Jurkat, Clone E6-1 (cell line): ENCODE measurements at regions not wholly inside any gene's neighbourhood (a gene's known extent, or its start where the extent isn't known, plus 50 kb on each side); places are given as distances from the start of the nearest gene placed in this dataset.

ENCODE experiments used
- DNase-seq: peaks from one replicate; pipeline ENCODE4 v3.0.0-alpha.2; 2011; ENCODE audit warnings: low read depth, low spot score
- H3K4me3 ChIP-seq: 2 replicates; pipeline ENCODE4 v1.5.1; 2011; ENCODE audit warnings: mild to moderate bottlenecking, low read length, control low read depth, moderate library complexity

DNA sequence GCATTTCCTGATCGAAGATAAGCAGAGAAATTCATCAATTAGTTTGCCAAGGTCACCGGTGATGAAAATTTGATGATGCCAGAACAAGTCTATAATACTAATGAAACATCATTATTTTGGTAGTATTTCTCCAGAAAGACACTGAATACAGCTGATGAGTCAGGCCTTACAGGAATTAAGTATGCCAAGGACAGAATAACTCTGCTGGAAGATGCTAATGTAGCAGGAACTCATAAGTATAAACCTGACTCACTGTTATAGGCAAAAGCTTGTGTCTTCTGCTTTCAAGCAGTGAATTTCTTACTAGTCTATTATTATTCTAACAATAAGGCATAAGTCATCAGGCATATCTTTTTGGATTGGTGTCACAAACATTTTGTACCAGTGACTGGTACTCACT lies 1825.1 kb upstream of the IGFBP7 start:
- DNase-seq, result no peak
- no peak overlapping the region for H3K4me3 ChIP-seq

DNA sequence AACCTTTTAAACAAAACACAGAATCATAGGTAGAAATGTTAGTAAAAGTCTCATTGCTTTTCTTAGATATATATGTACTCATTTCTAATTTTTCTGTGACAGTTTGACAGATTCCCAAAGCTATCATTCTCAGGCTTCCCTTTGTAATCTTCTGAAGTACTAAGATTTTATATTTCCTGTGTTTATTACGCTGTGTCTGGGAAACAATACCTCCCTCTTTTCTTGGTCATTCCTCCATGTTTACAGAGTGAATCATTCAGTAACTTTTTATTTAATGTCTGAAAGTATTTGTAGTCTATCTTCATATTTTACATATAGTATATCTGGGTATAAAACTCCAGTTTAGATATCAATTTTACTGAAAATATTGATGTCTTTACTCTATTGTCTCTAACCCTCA lies 1826.3 kb upstream of the IGFBP7 start:
- DNase-seq, result no peak
- no peak overlapping the region for H3K4me3 ChIP-seq

DNA sequence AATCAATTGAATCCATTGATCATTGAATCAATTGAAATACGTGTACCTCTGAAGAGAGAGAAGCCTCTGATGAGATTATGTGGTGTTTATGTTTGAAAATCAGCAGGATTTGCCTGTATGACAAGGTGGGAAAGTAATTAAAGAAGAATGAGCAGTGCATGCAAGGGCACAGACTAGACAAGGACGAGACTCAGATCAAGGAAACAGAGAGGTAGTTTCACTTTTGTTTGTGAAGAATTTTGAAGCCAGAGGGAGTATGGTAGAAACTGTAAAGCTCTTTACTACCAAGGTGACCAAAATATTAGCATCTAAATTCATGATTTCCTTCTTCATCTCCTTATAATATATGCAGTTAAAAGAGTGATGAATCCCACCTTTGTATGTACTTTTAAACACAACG lies 1830.0 kb upstream of the IGFBP7 start:
- no peak overlapping the region for H3K4me3 ChIP-seq
- no peak for DNase-seq

DNA sequence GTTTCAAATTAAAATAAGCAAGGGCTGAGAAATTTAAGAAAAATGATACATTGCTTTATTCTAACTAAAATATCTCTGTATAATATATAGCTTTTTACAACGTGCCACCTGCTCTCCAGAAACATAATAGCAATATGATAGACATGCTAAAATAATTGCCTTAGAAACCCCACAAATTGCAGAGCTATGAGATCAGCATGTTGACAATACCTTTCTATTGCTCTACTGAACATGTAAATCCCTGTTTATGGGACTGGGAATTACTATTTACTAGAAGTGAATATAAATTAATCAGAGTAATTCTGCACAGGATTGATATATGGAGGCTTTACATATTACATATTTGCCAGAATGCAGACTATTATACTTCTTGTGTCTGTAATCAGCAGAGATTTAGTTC lies 1831.1 kb upstream of the IGFBP7 start:
- no peak overlapping the region for H3K4me3 ChIP-seq
- no peak for DNase-seq

DNA sequence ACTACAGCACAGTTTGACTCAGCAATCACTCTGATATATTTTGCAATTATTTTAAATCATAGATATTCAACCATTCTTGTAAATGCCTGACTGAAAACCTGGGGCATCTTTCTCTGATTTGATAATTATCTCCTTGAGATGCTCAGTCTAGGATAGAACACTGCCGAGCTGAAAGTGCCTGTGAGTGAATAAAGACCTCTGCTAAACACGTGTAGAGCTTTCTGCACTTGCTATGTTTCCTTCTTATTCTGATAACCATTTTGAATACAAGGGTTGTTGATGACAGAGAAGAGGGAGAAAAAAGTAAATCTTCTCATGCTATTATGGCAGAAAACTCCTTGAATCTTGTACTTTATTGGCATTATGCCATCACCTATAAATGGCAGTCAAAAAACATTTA lies 1843.4 kb upstream of the IGFBP7 start:
- H3K4me3 ChIP-seq, result no peak overlapping the region
- no peak for DNase-seq

DNA sequence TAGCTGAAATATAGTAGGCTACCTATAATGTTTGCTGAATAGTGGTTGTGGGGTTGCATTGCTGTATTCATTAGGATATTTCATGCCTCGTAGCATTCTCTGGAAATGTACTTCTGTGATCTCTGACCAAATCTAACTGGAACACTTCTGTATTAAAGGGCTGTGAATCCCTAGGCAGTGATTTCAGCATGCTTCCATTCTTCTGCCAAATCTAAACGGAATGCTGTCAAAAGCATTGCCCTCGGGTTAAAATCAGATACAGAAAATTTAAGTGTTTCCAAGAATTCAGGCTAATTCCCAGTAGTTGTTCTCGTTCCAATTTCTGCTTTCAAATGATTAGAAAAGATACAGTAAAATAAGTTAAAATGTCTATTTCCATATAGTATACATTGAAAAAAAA lies 1847.5 kb upstream of the IGFBP7 start:
- no peak overlapping the region for H3K4me3 ChIP-seq
- no peak for DNase-seq

DNA sequence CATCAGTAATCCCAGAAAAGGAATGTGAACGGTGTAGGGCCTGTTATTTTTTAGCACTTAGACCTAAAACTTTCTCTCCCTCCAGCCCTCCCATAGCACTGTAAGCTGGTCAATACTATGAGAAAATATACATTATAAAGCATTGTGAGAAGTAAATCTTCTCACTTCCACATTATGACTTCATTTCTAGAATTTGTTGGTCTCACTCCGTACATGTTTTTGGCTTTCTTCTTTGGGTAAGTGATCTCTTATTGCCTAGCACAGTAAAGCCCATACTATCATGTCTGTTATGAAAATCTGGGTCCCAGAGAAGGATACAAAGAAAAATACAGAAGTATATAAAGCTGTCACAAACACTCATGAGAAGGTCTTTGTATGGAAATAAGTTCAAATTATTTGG lies 1851.1 kb upstream of the IGFBP7 start:
- H3K4me3 ChIP-seq, result no peak overlapping the region

DNA sequence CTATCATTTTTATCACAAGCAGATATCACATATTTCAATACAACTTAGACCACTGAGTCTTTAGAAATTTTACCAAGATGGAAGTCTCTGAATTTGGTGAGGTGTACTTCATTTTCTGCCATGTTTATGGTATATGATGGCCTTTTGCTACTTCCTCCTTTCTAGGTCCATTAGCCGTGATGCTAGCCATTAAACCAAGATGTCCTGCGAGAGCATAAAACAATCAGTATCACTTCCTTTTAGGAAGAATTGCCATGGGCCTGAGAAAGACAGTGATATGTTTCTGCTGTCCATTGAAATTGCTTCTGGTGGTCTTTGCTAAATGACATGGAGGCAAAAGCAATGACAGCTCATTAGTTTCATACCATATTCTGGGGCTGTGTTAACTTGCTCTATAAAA lies 1851.7 kb upstream of the IGFBP7 start:
- H3K4me3 ChIP-seq, result no peak overlapping the region
- DNase-seq, result no peak

More for the DNA sequence above, 1851.1 kb upstream of the IGFBP7 start:
- DNase-seq, result no peak

DNA sequence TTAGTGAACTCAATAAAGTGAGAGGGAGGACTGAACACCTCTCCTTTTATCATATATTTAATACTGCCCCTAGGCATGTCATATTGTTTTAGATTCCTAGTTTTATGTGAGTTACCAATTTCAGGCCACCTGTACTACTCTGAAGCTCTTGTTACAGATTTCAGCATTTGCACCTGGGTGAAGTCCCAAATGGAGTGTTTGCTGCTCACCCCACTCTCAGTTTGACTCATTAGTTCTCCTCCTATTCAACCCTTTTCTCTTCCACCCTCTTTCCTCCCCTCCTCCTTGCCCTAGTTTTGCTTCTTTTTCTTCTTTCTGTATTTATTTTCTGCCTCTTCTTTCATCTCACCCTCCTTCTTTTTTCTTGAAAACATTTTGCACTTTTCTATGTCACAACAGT lies 1852.2 kb upstream of the IGFBP7 start:
- no peak overlapping the region for H3K4me3 ChIP-seq
- no peak for DNase-seq

DNA sequence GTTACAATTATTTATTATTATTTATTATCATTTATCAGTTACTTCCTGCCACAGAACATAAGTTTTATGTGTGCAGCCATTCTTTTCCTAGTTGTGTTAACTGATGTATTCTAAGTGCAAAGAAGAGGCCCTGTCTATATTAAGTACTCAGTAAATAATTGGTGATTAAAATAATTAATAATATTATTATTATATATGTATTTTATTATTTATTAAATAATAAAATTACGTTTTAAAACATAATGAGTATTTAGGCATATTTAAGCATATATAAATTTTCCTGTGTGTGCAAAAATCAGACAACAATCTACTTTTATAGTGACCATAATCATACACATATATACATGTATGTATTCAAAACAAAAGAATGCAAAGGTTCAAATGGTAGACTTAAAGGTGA lies 1871.6 kb upstream of the IGFBP7 start:
- no peak for DNase-seq
- no peak overlapping the region for H3K4me3 ChIP-seq

DNA sequence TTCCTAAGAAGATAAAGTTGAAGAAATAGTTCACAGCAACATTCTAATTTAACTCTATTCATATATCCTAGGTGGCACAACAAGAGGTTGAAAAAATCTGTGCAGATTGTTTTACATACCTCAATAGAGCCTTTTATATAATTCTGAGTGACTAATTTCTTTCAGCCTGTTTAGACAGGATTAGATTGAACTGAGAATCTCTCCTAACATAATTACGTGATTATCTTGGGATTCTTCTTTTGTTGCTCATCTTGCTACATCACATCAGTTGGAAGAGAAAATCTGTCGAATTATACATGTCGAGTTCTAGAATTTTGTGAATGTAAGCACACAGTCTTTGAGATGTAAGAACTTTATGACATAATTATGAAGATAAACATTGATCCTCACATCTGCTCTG lies 1873.7 kb upstream of the IGFBP7 start:
- no peak for DNase-seq
- H3K4me3 ChIP-seq, result no peak overlapping the region

DNA sequence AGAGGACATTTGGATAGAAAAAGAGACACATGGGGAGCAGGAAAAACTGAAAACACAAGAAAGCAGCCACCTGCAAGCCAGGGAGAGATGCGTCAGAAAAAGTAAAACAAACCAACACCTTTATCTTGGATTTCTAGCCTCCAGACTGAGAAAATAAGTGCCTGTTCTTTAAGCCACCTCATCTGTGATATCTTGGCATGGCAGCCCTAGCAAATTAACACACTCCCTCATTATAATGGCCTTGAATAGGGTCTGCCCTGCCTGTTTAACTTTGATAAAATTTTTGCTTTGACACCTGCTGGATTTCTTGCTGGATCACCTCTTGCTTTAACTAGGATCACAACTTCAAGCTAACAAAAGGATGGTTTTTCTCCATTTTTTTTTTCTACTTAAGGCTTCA lies 1892.0 kb upstream of the IGFBP7 start:
- no peak overlapping the region for H3K4me3 ChIP-seq

DNA sequence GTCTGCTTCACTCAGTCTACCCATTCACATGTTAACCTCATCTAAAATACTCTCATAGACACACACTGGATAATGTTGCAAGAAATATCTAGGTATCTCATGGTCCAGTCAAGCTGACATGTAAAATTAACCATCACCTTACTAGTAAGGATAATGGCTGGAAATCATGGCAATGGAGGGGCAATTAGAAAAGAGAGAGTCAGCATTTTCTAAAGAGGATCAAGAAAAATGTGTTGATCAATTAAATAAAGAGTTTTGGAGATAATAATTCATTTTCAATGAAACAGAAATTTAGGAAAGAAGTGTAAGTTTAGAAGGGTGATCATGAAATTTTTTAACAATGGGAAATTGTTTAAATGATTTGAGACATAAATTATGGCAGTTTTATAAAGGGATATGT lies 1914.1 kb upstream of the IGFBP7 start:
- H3K4me3 ChIP-seq, result no peak overlapping the region
- no peak for DNase-seq

More for the DNA sequence above, 1892.0 kb upstream of the IGFBP7 start:
- no peak for DNase-seq

DNA sequence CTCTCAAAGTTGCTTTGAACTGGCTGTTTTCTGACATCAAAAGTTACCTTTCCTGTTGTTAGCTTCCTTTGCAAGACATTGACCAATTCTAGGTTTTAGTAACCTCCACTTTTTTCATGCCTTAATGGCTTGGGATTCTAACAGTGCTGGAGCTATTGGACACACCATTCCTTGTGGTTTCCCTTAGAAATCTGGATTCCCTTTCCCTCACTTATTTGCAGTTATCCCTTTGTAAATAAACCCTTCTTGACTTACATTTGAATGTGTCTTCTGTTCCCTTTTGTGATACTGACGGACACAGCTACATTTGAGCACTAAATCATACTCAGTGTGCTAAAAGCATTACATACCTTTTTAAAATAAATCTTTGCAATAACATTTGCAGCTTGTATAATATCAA lies 1927.6 kb upstream of the IGFBP7 start:
- no peak for DNase-seq

DNA sequence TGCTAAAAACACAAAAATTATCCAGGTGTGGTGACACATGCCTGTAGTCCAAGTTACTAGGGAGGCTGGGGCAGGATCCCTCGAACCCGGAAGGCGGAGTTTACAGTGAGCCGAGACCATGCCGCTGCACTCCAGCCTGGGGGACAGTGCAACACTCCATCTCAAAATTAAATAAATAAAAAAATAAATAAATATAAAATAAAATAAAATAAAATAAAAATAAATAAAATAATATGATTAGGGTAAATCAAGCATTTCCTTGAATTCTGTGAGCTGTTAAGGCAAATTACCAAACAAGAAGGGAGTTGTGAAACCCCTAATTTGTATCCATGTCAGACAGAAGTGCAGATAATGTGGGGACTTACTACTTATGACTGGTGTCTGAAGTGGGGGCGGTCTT lies 1928.9 kb upstream of the IGFBP7 start:
- no peak overlapping the region for H3K4me3 ChIP-seq
- no peak for DNase-seq

More for the DNA sequence above, 1927.6 kb upstream of the IGFBP7 start:
- no peak overlapping the region for H3K4me3 ChIP-seq

DNA sequence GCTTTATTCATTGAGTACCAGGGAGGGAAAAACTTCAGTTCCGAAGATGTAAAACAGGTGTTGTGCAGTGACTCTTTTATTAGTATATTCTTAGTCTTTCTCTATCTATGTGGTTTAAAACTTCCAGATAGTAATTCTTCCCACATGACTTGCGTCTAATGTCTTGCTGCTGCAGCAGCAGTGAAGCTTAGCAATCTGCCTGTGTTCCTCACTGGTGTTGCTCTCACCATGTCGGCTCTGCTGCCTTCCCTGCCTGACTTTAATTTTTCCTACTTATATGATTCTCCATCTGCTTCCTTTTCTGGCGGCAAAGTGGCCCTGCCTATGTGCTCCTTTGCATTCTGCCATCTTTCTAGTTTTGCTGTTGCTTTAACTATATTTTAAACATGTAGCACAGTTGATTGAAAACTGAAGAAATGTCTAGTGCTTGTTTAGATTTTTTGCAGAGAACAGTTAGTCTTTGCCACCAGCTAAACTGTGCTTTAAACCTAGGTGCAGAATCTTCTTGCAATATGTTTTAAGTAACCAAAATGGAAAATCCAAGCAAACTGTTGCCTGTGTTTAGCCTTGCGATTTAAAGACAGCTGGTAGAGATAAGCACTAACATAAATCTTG lies 1934.2 kb upstream of the IGFBP7 start:
- DNase-seq, result no peak
- H3K4me3 ChIP-seq, result no peak overlapping the region

DNA sequence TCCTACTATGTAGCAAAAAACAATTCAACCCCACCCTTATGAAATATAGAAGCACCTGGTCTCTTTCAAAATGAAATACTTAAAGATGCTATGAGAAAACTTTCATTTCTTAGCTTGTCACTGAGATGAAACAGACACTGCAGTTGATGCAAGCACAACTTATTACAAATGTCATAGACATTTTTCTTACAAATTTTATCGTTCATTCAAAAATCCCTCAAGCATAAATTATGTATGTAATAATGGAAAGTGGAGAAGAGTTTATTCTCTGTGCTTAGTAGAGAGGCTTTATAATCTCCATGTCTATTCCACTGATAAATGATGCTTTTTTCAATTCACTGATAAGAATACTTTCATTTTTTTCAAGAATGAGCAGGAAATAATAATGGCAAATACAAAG lies 1943.9 kb upstream of the IGFBP7 start:
- DNase-seq, result no peak
- no peak overlapping the region for H3K4me3 ChIP-seq

DNA sequence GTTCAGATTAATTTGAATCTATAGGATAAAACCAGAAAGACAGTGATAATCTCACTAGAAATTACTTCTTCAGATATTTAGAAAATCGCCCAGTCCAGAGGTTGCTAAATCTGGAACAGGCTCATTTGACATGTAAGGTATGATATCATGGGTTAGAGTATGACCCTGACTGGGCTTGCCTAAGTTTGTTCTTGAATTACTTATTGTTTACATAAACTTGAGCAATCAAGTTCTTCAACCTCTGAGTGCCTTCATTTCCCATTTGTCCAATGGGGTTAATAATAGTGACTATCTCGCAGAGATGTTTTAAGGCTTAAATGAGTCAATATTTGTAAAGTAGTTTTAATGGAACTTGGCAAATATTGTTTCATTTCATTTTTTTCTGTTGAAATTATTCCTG lies 1947.6 kb upstream of the IGFBP7 start:
- H3K4me3 ChIP-seq, result no peak overlapping the region
- DNase-seq, result no peak

DNA sequence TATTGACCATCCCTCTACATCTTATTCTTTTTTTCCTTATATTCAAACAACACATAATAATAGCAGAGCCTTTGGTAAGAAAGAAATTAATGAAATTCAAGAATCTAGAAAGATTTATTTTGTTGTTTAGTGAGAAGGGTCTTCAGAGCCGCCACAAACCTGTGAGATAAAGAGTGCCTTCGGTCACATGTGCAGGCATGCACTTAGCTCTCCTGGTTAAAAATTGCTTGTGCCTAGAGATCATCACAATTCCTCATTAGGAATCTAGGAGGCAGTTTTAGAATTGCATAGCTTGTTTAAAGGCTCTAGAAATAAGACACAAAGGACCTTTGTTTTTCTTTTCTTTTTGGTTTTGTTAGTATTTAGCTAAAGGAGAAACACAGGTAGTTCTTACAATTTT lies 1948.4 kb upstream of the IGFBP7 start:
- no peak overlapping the region for H3K4me3 ChIP-seq
- DNase-seq, result no peak

DNA sequence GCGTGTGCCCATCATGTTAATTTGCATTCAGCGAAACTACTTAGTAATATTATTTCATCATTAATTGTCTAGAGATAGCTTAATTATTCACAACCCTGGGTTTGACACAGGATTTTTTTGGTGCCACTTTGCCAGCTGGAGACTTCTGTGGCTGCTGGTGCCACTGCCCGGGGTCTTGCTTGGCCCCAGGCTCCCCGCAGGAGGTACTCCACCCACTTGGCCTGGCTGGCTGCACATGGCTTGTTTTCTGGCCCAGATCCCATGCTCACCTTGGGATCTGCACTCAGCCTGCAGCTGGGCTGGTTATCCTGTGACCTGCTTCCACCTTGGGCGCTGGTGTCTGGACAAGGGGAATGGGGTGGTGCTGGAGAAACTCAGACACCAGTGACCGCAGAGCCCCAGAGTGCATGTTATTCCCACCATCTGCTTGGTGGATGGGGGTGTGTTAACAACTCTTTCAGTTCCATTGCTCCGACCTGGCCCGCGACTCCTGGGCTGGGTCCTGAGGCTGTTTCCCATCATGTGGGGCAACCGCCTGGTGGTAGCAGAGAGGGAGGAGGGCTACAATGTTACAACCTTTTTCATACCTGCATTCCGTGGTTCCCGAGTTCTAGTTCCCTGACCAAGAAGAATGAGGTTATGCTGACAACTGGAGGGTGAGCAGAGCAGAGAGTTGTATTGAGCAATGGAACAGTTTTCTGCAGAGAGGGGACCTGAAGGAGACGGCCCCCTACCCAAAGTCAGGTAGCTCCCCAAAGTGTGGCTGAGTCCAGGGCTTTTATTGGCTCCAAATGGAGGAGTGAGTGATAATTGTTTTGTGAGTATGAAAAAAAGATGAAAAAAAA lies 1950.0 kb upstream of the IGFBP7 start:
- no peak for DNase-seq
- no peak overlapping the region for H3K4me3 ChIP-seq

DNA sequence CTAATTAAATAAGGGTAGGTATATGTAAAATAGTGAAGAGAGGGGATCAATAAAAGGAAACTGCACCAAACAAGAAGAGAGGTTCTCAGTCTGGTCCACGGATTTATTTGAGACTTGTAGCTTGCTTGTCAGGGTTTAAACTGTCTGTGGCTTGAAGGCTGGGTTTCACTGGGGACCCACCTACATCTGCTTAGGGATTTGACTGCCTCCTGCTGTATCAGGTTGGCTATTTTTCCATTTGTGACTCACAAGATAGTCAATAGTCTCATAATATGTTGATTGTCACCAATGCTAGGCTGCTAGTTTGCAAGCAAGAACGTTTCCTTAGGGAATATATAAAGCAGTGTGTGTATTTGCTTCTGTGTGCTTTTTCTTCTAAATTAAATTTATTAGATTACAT lies 1950.7 kb upstream of the IGFBP7 start:
- H3K4me3 ChIP-seq, result no peak overlapping the region
- DNase-seq, result no peak
